ENCODE measurements at regions not wholly inside any gene's neighbourhood (a gene's known extent, or its start where the extent isn't known, plus 50 kb on each side); places are given as distances from the start of the nearest gene placed in this dataset.

DNA sequence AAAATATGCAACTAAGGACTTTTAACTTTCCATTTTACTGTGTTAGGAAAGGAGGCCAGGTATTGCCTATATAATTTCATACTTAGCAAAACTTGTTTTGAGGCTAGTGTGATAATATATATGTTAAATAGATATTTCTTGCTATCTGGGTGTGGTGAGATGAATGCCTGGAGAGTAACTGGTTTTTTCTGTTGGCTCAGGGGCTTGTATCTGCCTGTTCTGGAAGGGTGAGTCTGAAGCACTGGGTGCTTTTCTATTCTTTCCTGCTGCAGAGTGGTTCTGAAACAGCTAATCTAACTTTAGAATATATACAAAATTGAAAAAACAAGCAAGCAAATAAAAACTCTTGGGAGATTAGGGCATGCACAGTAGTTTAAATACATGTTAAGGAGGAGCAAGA, 64.6 kb upstream of the MYCBP2 start:
- Mint-ChIP-seq H3K4me3 (no peak overlapping the region), H3K9me3 (no peaks in the 10 kb centered on the region), H3K4me1 (0 out of 3 replicates have a peak, but pooled peaks cover 2% of the 10 kb centered on the region), H3K27me3 (ENCODE audit: insufficient read depth, low read depth, poor library complexity) (no peaks in the 10 kb centered on the region), H3K36me3 (ENCODE audit: low read depth) (no peaks in the 10 kb centered on the region; the same call in 2 of the 3 replicates), H3K27ac (no peak overlapping the region)
- no peak overlapping the region for H3K27ac ChIP-seq (ENCODE audit: low read depth)
- no peaks in the 10 kb centered on the region for H4K20me1 ChIP-seq (replicated peaks; ENCODE audit: insufficient read depth)
- H3K36me3 ChIP-seq (ENCODE audit: insufficient read depth), result no peaks in the 10 kb centered on the region
- DNase-seq (ENCODE audit: low spot score) (no peak), ATAC-seq (no peak)
- TF ChIP-seq CREB1 (CRISPR knock-in tag; IDR thresholded peaks at IDR 0.05; ENCODE audit: low read depth) (no peak), JUNB (IDR thresholded peaks at IDR 0.05; ENCODE audit: unreplicated experiment) (no peak), ZNF331 (CRISPR knock-in tag; IDR thresholded peaks at IDR 0.05; ENCODE audit: low read depth) (no peak), CTCF (conservative IDR thresholded peaks at IDR 0.05; ENCODE audit: low read depth in 2 of 2) (no peak), POLR2AphosphoS5 (IDR thresholded peaks at IDR 0.05; ENCODE audit: low read depth) (no peak), ZNF114 (CRISPR knock-in tag; IDR thresholded peaks at IDR 0.05) (no peak), ZNF462 (CRISPR knock-in tag; IDR thresholded peaks at IDR 0.05) (no peak), NANOG (IDR thresholded peaks at IDR 0.05; ENCODE audit: borderline replicate concordance) (no peak), STAT1 (IDR thresholded peaks at IDR 0.05; ENCODE audit: unreplicated experiment) (no peak), EZH2 (IDR thresholded peaks at IDR 0.05; ENCODE audit: low read depth, unreplicated experiment) (no peak), EZH2phosphoT487 (IDR thresholded peaks at IDR 0.05; ENCODE audit: unreplicated experiment) (no peak)
- TF ChIP-seq, protein P1, sequence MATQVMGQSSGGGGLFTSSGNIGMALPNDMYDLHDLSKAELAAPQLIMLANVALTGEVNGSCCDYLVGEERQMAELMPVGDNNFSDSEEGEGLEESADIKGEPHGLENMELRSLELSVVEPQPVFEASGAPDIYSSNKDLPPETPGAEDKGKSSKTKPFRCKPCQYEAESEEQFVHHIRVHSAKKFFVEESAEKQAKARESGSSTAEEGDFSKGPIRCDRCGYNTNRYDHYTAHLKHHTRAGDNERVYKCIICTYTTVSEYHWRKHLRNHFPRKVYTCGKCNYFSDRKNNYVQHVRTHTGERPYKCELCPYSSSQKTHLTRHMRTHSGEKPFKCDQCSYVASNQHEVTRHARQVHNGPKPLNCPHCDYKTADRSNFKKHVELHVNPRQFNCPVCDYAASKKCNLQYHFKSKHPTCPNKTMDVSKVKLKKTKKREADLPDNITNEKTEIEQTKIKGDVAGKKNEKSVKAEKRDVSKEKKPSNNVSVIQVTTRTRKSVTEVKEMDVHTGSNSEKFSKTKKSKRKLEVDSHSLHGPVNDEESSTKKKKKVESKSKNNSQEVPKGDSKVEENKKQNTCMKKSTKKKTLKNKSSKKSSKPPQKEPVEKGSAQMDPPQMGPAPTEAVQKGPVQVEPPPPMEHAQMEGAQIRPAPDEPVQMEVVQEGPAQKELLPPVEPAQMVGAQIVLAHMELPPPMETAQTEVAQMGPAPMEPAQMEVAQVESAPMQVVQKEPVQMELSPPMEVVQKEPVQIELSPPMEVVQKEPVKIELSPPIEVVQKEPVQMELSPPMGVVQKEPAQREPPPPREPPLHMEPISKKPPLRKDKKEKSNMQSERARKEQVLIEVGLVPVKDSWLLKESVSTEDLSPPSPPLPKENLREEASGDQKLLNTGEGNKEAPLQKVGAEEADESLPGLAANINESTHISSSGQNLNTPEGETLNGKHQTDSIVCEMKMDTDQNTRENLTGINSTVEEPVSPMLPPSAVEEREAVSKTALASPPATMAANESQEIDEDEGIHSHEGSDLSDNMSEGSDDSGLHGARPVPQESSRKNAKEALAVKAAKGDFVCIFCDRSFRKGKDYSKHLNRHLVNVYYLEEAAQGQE (IDR thresholded peaks at IDR 0.05; ENCODE audit: unreplicated experiment), result no peak
- TF ChIP-seq, protein P2, sequence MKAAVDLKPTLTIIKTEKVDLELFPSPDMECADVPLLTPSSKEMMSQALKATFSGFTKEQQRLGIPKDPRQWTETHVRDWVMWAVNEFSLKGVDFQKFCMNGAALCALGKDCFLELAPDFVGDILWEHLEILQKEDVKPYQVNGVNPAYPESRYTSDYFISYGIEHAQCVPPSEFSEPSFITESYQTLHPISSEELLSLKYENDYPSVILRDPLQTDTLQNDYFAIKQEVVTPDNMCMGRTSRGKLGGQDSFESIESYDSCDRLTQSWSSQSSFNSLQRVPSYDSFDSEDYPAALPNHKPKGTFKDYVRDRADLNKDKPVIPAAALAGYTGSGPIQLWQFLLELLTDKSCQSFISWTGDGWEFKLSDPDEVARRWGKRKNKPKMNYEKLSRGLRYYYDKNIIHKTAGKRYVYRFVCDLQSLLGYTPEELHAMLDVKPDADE (IDR thresholded peaks at IDR 0.05), result no peak
- no peak overlapping the region for H3K4me2 ChIP-seq
- no peak overlapping the region for H3K4me3 ChIP-seq
- no peaks in the 10 kb centered on the region for H3K27me3 ChIP-seq (ENCODE audit: insufficient read depth)
- H3F3A ChIP-seq (replicated peaks; ENCODE audit: low read depth), result no peaks in the 10 kb centered on the region
- no peak overlapping the region for H2AFZ ChIP-seq
- H3K4me1 ChIP-seq (ENCODE audit: insufficient read depth), result no peaks in the 10 kb centered on the region
- no peaks in the 10 kb centered on the region for H3K9me2 ChIP-seq (ENCODE audit: insufficient read depth)
- no peaks in the 10 kb centered on the region for H3K79me2 ChIP-seq (replicated peaks; ENCODE audit: insufficient read depth)
